GM10266 (cell line): ENCODE measurements at regions not wholly inside any gene's neighbourhood (a gene's known extent, or its start where the extent isn't known, plus 50 kb on each side); places are given as distances from the start of the nearest gene placed in this dataset.

Source experiments
- DNase-seq: peaks from one replicate; pipeline ENCODE4 v3.0.0; 2012; ENCODE audit errors: extremely low spot score
- TF ChIP-seq, protein P1 (sequence below): IDR thresholded peaks from 2 replicates; pipeline ENCODE4 v1.5.1; 2012; ENCODE audit warnings: mild to moderate bottlenecking, low read depth; ENCODE audit not compliant: control insufficient read depth, insufficient read depth; ENCODE audit errors: missing control alignments

DNA sequence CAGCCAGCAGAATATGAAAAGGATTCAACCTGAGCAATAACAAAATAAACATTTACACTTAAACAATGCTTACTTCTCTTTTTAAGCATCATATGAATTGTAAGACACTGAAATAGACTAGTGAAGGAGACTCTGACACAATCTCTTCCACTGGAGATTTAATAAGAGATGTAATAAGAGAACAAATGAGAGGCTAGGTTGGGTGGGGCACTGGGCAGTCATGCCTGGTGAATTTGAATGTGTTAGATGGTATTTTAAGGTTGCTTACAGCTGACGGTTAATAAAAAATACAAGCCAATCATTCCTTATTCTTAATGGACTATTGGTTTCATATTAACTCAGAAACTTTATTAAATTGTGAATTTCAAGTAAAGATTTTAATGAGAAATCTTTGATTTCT, 105.9 kb upstream of the TARS1 start:
- TF ChIP-seq, protein P1, sequence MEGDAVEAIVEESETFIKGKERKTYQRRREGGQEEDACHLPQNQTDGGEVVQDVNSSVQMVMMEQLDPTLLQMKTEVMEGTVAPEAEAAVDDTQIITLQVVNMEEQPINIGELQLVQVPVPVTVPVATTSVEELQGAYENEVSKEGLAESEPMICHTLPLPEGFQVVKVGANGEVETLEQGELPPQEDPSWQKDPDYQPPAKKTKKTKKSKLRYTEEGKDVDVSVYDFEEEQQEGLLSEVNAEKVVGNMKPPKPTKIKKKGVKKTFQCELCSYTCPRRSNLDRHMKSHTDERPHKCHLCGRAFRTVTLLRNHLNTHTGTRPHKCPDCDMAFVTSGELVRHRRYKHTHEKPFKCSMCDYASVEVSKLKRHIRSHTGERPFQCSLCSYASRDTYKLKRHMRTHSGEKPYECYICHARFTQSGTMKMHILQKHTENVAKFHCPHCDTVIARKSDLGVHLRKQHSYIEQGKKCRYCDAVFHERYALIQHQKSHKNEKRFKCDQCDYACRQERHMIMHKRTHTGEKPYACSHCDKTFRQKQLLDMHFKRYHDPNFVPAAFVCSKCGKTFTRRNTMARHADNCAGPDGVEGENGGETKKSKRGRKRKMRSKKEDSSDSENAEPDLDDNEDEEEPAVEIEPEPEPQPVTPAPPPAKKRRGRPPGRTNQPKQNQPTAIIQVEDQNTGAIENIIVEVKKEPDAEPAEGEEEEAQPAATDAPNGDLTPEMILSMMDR, result no peak

DNA sequence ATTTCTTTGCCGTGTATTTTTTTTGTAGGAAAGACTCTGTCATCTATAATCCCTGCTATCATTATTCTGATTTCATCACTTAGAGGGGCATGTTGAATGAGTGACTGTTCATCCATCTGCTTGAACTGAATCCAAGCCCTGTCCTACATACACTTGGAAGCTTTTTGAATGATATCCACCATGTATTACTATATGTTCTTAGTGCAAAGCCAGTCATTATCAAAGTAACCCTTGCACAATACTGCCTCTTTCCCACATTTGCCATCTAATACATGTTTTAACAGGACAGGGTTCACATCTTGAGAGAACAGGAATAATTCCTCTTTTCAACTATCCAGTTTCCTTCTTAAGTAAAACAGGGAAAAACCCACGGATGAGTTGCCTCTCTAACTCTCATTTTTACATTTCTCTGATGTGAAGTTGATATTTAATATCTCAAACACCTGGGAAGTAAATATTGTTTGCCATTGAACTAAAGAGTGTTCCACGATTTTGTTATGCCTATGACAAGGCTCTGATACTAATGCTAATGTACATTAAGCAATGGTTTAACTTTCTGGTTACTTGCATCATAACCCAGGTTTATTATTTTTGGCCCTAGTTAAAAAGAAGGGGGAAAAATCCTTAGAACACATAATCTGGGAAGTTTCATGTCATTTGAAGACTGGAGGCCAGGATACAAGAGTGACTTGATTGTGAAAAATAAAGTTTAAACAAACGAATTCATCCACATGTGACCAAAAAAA, 103.7 kb upstream of the TARS1 start:
- TF ChIP-seq, protein P1, result no peak
- DNase-seq, result no peak

More for the DNA sequence above, 105.9 kb upstream of the TARS1 start:
- no peak for DNase-seq

DNA sequence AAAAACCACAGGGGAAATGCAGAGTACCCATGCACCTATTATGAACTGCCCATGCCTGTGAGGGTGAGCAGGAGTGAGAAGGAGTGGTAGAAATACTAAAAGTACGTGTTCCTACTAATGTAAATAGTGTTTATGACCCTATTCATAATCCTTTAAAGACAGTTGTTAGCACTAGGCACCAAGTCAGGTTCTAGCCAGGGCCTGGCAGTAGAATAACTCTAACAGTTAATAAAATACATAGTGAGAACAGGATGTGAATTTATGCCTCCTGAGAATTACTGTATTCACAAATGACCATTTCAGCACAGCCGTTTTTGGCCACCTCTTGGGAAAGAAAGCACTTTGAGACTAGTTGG, 103.2 kb upstream of the TARS1 start:
- TF ChIP-seq, protein P1, result no peak
- DNase-seq, result no peak

DNA sequence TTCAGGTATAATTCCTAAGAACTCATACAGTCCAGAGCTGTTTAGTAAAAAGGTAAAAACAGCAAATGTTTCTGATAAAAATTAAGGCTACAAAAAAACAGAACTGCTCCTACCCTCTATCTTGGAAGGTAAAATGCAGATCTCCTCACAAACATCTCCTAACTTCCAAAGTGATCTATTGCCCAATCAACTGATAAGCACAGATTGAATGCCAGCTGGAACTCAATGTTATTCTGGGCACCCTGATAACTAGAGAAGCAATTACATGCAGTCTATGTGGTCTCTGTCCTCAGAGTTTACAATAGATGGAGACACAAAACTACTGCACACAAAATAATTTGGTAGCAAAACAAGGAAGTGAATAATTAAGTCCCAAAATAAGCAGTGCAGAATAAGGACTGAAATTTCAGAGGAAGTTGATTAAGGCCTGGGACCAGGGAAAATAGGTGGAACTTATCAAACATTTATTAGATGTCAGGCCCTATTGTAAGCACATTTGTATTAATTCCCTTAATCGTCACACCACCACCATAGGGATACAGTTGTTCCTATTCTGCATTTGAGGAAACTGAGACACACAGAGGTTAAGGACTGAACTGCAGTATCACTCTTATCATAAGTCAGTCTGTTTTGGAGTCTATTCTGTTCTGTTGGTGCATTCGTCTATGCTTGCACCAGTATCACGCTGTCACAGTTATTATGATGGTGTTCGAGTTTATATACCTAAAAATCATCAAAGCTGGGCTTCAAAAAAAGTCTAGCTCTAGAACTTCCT, 102.2 kb upstream of the TARS1 start:
- no peak for DNase-seq
- TF ChIP-seq, protein P1, result no peak

DNA sequence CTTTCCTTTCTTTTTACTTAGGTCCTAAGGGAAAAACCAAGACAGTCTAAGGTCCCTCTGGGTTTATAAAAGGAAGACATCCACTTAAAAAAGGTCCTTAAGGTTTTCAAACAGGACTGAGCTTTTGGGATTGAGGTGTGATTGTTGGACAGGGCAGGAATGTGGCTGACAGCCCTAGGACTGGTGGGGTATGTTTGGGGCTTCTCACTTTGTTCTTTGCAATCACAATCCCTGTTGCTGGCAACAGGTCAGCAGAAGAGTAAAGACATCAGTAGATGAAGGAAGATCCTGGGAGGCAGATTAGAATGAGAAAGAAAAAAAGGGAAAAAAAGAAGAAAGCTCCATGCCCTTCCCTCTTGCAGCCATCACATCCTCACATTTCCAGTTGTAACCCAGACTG, 101.4 kb upstream of the TARS1 start:
- TF ChIP-seq, protein P1, result no peak
- DNase-seq, result no peak

DNA sequence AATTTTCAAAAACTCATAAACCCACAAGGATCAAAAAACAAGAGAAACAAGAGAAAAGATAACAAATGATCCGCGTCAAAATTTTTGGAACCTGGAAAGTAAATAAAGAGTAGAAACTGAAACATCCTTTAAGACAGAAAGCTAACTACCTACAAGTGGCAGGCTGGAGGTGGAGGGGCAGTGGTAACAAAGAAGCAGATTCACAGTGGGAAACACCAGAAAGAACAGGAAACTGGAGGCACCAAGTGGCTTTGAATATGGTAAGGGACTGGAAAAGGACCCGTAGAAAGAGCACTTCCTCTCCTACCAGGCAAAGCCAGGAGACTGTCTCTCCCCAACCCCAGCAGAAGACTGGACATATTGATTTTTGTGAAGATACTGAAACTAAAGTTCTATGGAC, 100.6 kb upstream of the TARS1 start:
- no peak for DNase-seq

DNA sequence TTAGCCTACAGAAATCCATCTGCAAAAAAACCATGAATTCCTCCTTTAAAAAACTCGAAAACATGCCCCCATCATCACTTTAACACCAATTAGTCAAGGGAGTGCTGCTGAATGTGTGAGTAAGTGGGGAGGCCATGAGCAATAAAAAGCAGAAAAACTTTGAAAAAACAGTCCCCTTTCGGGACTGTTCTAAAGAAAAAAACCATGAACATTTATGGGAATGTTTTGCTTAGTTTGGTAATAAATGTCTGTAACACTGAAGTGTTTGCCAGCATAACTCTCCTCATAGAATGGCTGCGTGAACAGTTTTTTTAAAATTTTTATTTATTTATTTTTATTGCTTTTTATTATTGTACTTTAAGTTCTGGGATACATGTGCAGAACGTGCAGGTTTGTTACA, 99.4 kb upstream of the TARS1 start:
- TF ChIP-seq, protein P1, result no peak
- no peak for DNase-seq

More for the DNA sequence above, 100.6 kb upstream of the TARS1 start:
- TF ChIP-seq, protein P1, result no peak
